Skin of body (tissue), 1 donor: ENCODE measurements at regions not wholly inside any gene's neighbourhood (a gene's known extent, or its start where the extent isn't known, plus 50 kb on each side); places are given as distances from the start of the nearest gene placed in this dataset.
"Not testable (repeated sequence)": the region's sequence is repeated elsewhere in the genome, so short reads cannot be mapped to it uniquely, and the experiment has no call there.

Source experiments
- DNase-seq: peaks from one replicate; lab custom pipeline; 2025; lab: John Stamatoyannopoulos, UW

DNA sequence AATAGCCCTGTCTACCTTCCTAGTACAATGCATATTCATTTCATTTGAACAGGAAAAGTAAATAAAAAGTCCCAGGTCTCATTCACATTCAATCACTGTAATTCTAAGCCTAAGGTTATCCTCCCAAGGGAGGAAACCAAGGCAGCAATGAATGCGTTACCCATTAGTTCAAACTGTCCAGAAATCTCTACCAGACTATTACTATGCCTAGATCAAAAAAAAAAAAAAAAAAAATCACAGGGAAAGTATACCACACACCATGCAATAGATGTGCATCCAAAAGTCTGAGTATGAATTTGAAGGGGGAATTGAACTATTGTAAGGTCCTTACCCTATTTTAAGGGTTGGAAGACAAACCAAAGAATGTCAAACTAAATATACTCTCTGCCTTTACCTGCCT is 598.0 kb upstream of the API5 start:
- no peak for DNase-seq

- no peak for DNase-seq
Observed at GRCh38 chr11:42720716-42721563, 590.9 kb upstream of the API5 start.

GRCh38 chr11:42727879-42728278 is 583.9 kb upstream of the API5 start:
- DNase-seq: no peak

DNA sequence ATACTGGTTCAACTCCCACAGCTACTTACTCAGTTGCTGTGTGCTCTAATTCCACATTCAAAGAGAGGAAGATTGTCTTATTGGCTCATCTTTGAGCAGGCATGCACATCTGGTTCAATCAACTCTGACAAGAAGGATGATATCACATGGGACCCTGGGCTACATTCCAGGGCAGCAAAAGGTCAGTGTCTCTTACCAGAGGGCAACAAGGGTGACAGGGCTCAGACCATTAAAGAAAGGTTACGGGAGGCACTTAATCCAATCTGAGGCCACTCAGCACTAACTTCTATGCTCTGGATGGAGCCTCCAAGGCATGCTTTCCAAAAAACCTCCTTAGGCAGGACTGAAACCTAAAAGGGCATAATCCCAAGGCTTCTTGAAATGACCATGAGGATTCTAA is 549.4 kb upstream of the API5 start:
- no peak for DNase-seq

- no peak for DNase-seq
Observed at GRCh38 chr11:42764936-42765335, 546.9 kb upstream of the API5 start.

DNA sequence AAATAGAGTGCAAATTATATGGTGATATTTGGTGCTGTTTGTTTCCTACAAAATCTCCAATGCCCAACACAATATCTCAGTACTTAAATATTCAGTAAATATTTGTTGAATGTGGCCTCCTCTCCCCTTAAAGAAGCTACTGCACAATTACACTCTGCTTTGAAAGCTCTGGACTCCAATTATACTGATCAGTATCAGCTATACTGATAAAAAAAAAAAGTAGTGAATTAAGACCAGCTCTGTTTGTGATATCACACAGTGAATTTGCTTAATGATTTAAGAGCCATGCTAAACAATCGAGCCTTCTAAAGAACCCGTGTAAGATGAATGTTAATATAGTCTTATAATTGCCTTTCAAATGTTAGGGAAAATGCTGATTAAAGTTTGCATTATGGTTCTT is 543.2 kb upstream of the API5 start:
- no peak for DNase-seq

DNA sequence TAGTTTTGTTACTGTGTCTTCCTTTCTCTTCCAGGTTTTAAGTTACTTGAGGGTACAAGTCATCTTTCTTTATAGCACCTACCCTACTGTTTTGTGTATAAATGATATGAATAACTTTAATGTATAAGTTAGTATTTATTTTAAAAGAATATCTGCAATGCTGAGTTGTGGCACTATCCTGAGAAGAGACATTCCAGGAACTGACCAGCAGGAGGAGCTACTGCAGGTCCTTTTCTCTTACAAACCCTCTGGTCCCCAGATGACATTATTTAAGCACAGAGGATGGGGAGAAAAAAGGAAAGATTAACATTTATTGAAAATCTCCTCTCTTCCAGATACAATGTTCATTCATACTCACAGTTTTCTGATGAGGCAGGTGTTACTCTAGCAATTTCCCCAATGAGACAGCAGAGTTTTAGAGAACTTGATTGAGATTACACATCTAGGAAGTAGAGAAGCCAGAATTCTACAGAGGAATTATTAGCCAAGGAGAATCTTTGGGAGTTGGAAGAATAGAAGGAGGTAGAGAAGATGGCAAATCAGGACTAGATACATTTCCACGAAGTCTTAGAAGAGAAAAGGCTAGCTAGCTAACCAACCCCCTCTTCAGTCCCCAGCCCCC is 541.2 kb upstream of the API5 start:
- DNase-seq: no peak

DNA sequence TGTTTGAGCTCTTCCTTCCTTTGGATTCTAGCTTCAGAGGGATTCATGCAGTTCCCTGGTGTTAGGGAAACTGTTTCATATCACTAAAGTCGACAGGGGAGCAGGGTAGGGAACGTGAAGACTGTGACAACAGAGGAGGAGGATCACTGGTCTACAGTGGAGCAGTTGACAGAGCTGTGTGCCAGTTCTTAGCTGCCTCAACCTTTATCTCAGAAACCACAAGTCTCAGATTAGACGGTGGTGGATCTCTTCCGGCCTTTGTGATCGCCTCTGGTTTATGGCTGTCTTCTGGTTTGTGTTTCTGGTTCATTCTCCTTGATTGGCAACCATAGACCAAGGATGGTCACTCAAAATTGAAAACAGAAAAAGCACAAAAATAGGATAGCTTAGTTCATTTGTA is 538.9 kb upstream of the API5 start:
- DNase-seq: no peak

GRCh38 chr11:42773729-42774128 is 538.1 kb upstream of the API5 start:
- no peak for DNase-seq

DNA sequence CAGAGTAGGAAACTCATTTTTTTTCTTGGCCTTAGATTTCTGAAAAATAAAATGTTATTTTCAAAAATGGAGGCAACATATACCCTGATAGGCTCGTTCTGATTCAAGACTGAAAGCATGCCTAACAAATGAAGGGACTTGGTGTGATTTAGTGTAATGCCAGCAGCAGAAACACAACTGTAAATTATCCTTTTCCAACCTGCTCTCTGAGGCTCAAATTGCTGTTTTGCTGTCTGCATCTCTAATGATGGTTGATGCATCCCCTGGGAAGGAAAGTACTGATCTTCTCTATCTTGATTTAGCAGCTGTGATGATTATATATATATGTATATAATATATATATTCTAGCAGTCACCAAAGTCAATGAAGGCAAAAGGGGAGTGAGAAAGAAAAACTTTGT is 537.2 kb upstream of the API5 start:
- DNase-seq: no peak

DNA sequence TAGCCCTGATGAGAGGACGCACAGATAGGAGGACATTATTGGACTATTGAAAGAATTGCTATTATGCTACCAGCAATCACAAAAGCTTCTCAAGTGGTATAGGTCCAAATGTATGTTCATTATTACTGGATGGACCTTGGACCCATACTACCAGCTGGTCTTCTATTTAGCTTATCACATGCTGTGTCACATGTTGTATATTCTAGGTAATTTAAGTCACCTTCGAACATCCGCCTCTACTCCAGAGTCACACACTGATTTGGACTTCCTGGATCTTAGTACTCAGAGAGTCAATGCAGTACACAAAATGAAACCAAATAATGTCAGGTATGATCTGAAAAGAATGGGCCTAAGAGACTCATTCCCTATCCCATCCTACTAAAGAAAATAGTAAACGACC is 534.0 kb upstream of the API5 start:
- DNase-seq: no peak

- no peak for DNase-seq
Observed at GRCh38 chr11:42778193-42778592, 533.6 kb upstream of the API5 start.

- no peak for DNase-seq
Observed at GRCh38 chr11:42779555-42779954, 532.2 kb upstream of the API5 start.

- peak; percentile 16 for DNase-seq
Observed at GRCh38 chr11:42786981-42787380, 524.8 kb upstream of the API5 start.

GRCh38 chr11:42795483-42795882 is 516.3 kb upstream of the API5 start:
- DNase-seq: not testable (repeated sequence)

DNA sequence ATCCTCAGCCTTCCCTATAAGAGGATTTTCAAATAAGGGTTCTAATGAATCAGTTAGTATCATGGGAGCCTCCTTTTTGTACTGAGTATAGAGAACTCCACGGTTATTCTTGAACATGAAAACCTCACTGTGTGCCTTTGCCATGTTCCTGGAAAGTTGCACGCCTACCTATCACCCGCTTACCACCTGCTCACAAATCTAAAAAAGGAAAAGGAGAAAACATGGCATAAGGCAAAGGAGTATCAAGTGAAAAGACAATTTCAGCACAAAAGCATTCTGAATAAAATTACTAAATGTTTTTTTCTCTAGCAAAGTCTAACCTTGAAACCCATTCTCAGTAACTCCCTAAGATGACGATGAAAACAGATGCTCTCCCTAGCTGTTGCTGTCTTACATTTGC is 511.8 kb upstream of the API5 start:
- DNase-seq: no peak

DNA sequence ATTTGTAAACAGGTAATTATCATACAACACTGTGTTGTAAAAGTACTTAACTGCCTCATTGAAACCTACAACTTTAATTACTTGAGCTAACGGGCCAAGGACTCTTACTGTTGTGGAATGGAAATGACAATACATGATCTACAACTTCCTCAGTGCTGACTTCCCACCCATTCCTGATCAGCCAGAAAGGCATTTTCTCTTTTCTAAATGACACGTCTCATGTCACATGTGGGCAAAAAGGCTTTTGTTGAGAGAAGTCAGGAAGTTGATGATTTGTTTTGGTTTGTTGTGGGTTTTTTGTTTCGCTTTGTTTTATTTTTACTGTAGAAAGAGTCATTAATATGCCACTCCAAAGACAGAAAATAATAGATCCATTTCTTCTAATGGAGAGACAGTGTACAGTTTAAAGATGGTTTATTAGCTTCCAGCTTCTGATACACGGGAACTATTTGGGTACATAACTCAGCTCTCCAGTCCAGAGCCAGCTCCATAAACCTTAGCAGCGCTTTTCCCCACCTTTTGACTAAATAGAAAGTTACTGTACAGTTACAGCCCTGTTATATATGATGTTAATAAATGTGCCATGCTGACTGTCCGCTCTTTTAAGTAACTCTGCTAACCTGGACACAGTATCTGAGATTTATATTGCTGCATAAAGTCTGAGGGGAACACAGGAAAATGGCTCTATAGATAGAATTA is 509.4 kb upstream of the API5 start:
- DNase-seq: peak; percentile 57

GRCh38 chr11:42806191-42806590 is 505.6 kb upstream of the API5 start:
- peak; percentile 16 for DNase-seq

GRCh38 chr11:42812361-42812760 is 499.4 kb upstream of the API5 start:
- peak; percentile 14 for DNase-seq

- DNase-seq: no peak
Observed at GRCh38 chr11:42812960-42813359, 498.8 kb upstream of the API5 start.

GRCh38 chr11:42816471-42816870 is 495.3 kb upstream of the API5 start:
- no peak for DNase-seq

GRCh38 chr11:42819126-42819525 is 492.7 kb upstream of the API5 start:
- DNase-seq: no peak

- not testable (repeated sequence) for DNase-seq
Observed at GRCh38 chr11:42822188-42822587, 489.6 kb upstream of the API5 start.
